ENCODE measurements at regions not wholly inside any gene's neighbourhood (a gene's known extent, or its start where the extent isn't known, plus 50 kb on each side); places are given as distances from the start of the nearest gene placed in this dataset.

- H3K9ac ChIP-seq = no peak overlapping the region
- no peak overlapping the region for H3K4me2 ChIP-seq (ENCODE audit: low read length)
- H3K79me2 ChIP-seq = no peaks in the 10 kb centered on the region
- no peaks in the 10 kb centered on the region for H3K9me3 ChIP-seq (ENCODE audit: control insufficient read depth, low read length)
- TF ChIP-seq, protein P1, sequence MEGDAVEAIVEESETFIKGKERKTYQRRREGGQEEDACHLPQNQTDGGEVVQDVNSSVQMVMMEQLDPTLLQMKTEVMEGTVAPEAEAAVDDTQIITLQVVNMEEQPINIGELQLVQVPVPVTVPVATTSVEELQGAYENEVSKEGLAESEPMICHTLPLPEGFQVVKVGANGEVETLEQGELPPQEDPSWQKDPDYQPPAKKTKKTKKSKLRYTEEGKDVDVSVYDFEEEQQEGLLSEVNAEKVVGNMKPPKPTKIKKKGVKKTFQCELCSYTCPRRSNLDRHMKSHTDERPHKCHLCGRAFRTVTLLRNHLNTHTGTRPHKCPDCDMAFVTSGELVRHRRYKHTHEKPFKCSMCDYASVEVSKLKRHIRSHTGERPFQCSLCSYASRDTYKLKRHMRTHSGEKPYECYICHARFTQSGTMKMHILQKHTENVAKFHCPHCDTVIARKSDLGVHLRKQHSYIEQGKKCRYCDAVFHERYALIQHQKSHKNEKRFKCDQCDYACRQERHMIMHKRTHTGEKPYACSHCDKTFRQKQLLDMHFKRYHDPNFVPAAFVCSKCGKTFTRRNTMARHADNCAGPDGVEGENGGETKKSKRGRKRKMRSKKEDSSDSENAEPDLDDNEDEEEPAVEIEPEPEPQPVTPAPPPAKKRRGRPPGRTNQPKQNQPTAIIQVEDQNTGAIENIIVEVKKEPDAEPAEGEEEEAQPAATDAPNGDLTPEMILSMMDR (IDR thresholded peaks at IDR 0.05) = no peak
- H3K4me3 ChIP-seq (ENCODE audit: low read depth, low read length) = no peak overlapping the region
- H2AFZ ChIP-seq = no peak overlapping the region
- no peaks in the 10 kb centered on the region for H3K36me3 ChIP-seq (ENCODE audit: control insufficient read depth, insufficient read depth, low read length)
- no peaks in the 10 kb centered on the region for H3K4me1 ChIP-seq
- no peaks in the 10 kb centered on the region for H3K27me3 ChIP-seq (ENCODE audit: control insufficient read depth, insufficient read depth, low read length)
- no peak overlapping the region for H3K27ac ChIP-seq
Observed at GRCh38 chr13:63311587-63311986, 1895.9 kb upstream of the PCDH20 start.

- H3K36me3 ChIP-seq (ENCODE audit: control insufficient read depth, insufficient read depth, low read length) = no peaks in the 10 kb centered on the region
- no peaks in the 10 kb centered on the region for H3K4me1 ChIP-seq
- TF ChIP-seq, protein P1 (IDR thresholded peaks at IDR 0.05) = no peak
- no peaks in the 10 kb centered on the region for H3K27me3 ChIP-seq (ENCODE audit: control insufficient read depth, insufficient read depth, low read length)
- no peak overlapping the region for H3K4me3 ChIP-seq (ENCODE audit: low read depth, low read length)
- no peak overlapping the region for H3K27ac ChIP-seq
- H3K9ac ChIP-seq = no peak overlapping the region
- H3K4me2 ChIP-seq (ENCODE audit: low read length) = no peak overlapping the region
- H2AFZ ChIP-seq = no peak overlapping the region
- no peaks in the 10 kb centered on the region for H3K79me2 ChIP-seq
- no peaks in the 10 kb centered on the region for H3K9me3 ChIP-seq (ENCODE audit: control insufficient read depth, low read length)
Observed at GRCh38 chr13:63308549-63309165, 1893.0 kb upstream of the PCDH20 start.

- Histone ChIP-seq H3K36me3 (ENCODE audit: control insufficient read depth, insufficient read depth, low read length) (no peaks in the 10 kb centered on the region), H3K9ac (no peak overlapping the region), H3K79me2 (no peaks in the 10 kb centered on the region), H3K4me1 (no peaks in the 10 kb centered on the region), H3K4me2 (ENCODE audit: low read length) (no peak overlapping the region), H3K27me3 (ENCODE audit: control insufficient read depth, insufficient read depth, low read length) (no peaks in the 10 kb centered on the region), H2AFZ (no peak overlapping the region), H3K27ac (no peak overlapping the region), H3K9me3 (ENCODE audit: control insufficient read depth, low read length) (no peaks in the 10 kb centered on the region), H3K4me3 (ENCODE audit: low read depth, low read length) (no peak overlapping the region)
- TF ChIP-seq, protein P1 (IDR thresholded peaks at IDR 0.05) = no peak
Observed at GRCh38 chr13:63307228-63307627, 1891.6 kb upstream of the PCDH20 start.

GRCh38 chr13:63305641-63306133 is 1890.0 kb upstream of the PCDH20 start:
- TF ChIP-seq, protein P1 (IDR thresholded peaks at IDR 0.05) = no peak
- H3K4me3 ChIP-seq (ENCODE audit: low read depth, low read length) = no peak overlapping the region
- H2AFZ ChIP-seq = no peak overlapping the region
- no peaks in the 10 kb centered on the region for H3K27me3 ChIP-seq (ENCODE audit: control insufficient read depth, insufficient read depth, low read length)
- no peaks in the 10 kb centered on the region for H3K36me3 ChIP-seq (ENCODE audit: control insufficient read depth, insufficient read depth, low read length)
- H3K27ac ChIP-seq = no peak overlapping the region
- H3K9me3 ChIP-seq (ENCODE audit: control insufficient read depth, low read length) = no peaks in the 10 kb centered on the region
- H3K79me2 ChIP-seq = no peaks in the 10 kb centered on the region
- no peak overlapping the region for H3K4me2 ChIP-seq (ENCODE audit: low read length)
- H3K4me1 ChIP-seq = no peaks in the 10 kb centered on the region
- H3K9ac ChIP-seq = no peak overlapping the region

GRCh38 chr13:63304497-63304896 is 1888.8 kb upstream of the PCDH20 start:
- Histone ChIP-seq H3K79me2 (no peaks in the 10 kb centered on the region), H3K4me1 (no peaks in the 10 kb centered on the region), H3K27me3 (ENCODE audit: control insufficient read depth, insufficient read depth, low read length) (no peaks in the 10 kb centered on the region), H3K27ac (no peak overlapping the region), H3K4me2 (ENCODE audit: low read length) (no peak overlapping the region), H3K9me3 (ENCODE audit: control insufficient read depth, low read length) (no peaks in the 10 kb centered on the region), H3K36me3 (ENCODE audit: control insufficient read depth, insufficient read depth, low read length) (no peaks in the 10 kb centered on the region), H2AFZ (no peak overlapping the region), H3K9ac (no peak overlapping the region), H3K4me3 (ENCODE audit: low read depth, low read length) (no peak overlapping the region)
- TF ChIP-seq, protein P1 (IDR thresholded peaks at IDR 0.05) = no peak

Data from parathyroid adenoma (tissue), 2 donors.